PC-3 (cell line): ENCODE measurements at regions not wholly inside any gene's neighbourhood (a gene's known extent, or its start where the extent isn't known, plus 50 kb on each side); places are given as distances from the start of the nearest gene placed in this dataset.

Experiments
- ATAC-seq: fragments of 200-7000 bp; cut with Tn5 transposase; 2 replicates; pipeline ENCODE4 v1.9.1; 2020; ENCODE audit warnings: mild to moderate bottlenecking, moderate library complexity
- BruUV-seq: library from RNA; stranded (reverse); fragments of 400-500 nt; replicated peaks from 2 replicates; lab custom pipeline; 2021; lab: Mats Ljungman, UMichigan
- CTCF ChIA-PET: fragments of 300-600 bp; sonication (Branson Sonifier 250); formaldehyde crosslinking; loops from one replicate; lab custom pipeline; 2022; ENCODE audit warnings: antibody characterized with exemption; lab: Charles Lee
- POLR2A ChIA-PET: fragments of 300-600 bp; sonication (Branson Sonifier 250); formaldehyde crosslinking; loops from one replicate; lab custom pipeline; 2022; ENCODE audit warnings: antibody characterized with exemption; ENCODE audit not compliant: unreplicated experiment; lab: Charles Lee
- DNase-seq: peaks from one replicate; pipeline ENCODE4 v3.0.0-alpha.2; 2015
- H2AFZ ChIP-seq: fragments of 300-600 bp; sonication (generic); 2 replicates; pipeline ENCODE4 v1.6.0; 2016; ENCODE audit warnings: antibody characterized with exemption, low read length
- H3F3A ChIP-seq: fragments of 300-600 bp; sonication (generic); one replicate; pipeline ENCODE4 v1.6.0; 2017; ENCODE audit warnings: antibody characterized with exemption, low read length, control low read depth, mild to moderate bottlenecking; ENCODE audit not compliant: unreplicated experiment
- H3K27ac ChIP-seq: fragments of 300-600 bp; sonication (generic); 2 replicates; pipeline ENCODE4 v1.5.1; 2016; ENCODE audit warnings: mild to moderate bottlenecking, low read length
- H3K27me3 ChIP-seq: fragments of 300-600 bp; sonication (generic); 2 replicates; pipeline ENCODE4 v1.6.1; 2016; ENCODE audit warnings: low read length, mixed read lengths
- H3K36me3 ChIP-seq: fragments of 300-600 bp; sonication (generic); 2 replicates; pipeline ENCODE4 v1.6.1; 2016; ENCODE audit warnings: low read depth, mixed run types, low read length, mixed read lengths
- H3K4me1 ChIP-seq: fragments of 300-600 bp; sonication (generic); 2 replicates; pipeline ENCODE4 v1.5.1; 2016; ENCODE audit warnings: low read length; ENCODE audit not compliant: insufficient read depth
- H3K4me2 ChIP-seq: fragments of 300-600 bp; sonication (generic); 2 replicates; pipeline ENCODE4 v1.6.0; 2016; ENCODE audit warnings: low read length
- H3K4me3 ChIP-seq: fragments of 300-600 bp; sonication (generic); 2 replicates; pipeline ENCODE4 v1.5.1; 2016; ENCODE audit warnings: mild to moderate bottlenecking, low read length, mixed read lengths
- H3K79me2 ChIP-seq: fragments of 300-600 bp; sonication (generic); 2 replicates; pipeline ENCODE4 v1.6.1; 2017; ENCODE audit warnings: low read length, mixed read lengths
- H3K9ac ChIP-seq: fragments of 300-600 bp; sonication (generic); 2 replicates; pipeline ENCODE4 v1.6.0; 2016; ENCODE audit warnings: mild to moderate bottlenecking, low read length
- H3K9me2 ChIP-seq: fragments of 300-600 bp; sonication (generic); replicated peaks from 2 replicates; pipeline ENCODE4 v1.6.1; 2016; ENCODE audit warnings: mixed run types, low read length, mixed read lengths
- H3K9me3 ChIP-seq: fragments of 300-600 bp; sonication (generic); 2 replicates; pipeline ENCODE4 v1.6.1; 2016; ENCODE audit warnings: low read length, mixed read lengths
- H4K20me1 ChIP-seq: fragments of 300-600 bp; sonication (generic); 2 replicates; pipeline ENCODE4 v1.6.1; 2016; ENCODE audit warnings: low read length, mixed read lengths
- EZH2 ChIP-seq: fragments of 300-600 bp; sonication (generic); IDR thresholded peaks from one replicate; pipeline ENCODE4 v1.6.1; 2017; ENCODE audit warnings: antibody characterized with exemption, mild to moderate bottlenecking, low read length; ENCODE audit not compliant: unreplicated experiment
- EZH2phosphoT487 ChIP-seq: fragments of 300-600 bp; sonication (generic); IDR thresholded peaks from 2 replicates; pipeline ENCODE4 v1.6.1; 2018; ENCODE audit warnings: mild to moderate bottlenecking, antibody characterized with exemption, low read length, borderline replicate concordance
- intact Hi-C: fragments of 100-400 bp; cut with micrococcal nuclease; formaldehyde crosslinking; loops from 2 replicates; pipeline ENCODE4 v1.9.0; 2023
- TF ChIP-seq, protein P1 (sequence below): fragments of 300-600 bp; sonication (generic); conservative IDR thresholded peaks from 2 replicates; pipeline ENCODE4 v1.5.1; 2017; ENCODE audit warnings: antibody characterized with exemption, low read depth, mild to moderate bottlenecking, low read length

- Histone ChIP-seq H3K4me1 (no peaks in the 10 kb centered on the region), H3K27me3 (no peaks in the 10 kb centered on the region), H3K79me2 (no peaks in the 10 kb centered on the region), H4K20me1 (no peaks in the 10 kb centered on the region), H3K36me3 (no peaks in the 10 kb centered on the region), H3K9me2 (no peaks in the 10 kb centered on the region), H3F3A (no peaks in the 10 kb centered on the region), H3K4me3 (no peak overlapping the region), H3K4me2 (no peak overlapping the region), H3K9ac (no peak overlapping the region), H3K27ac (no peak overlapping the region), H2AFZ (no peak overlapping the region), H3K9me3 (no peaks in the 10 kb centered on the region)
- POLR2A ChIA-PET, result no interaction called here
- BruUV-seq, result no TSS peak
- DNase-seq (no peak), ATAC-seq (no peak)
- intact Hi-C loops, result no loop called here
- TF ChIP-seq, protein P1, sequence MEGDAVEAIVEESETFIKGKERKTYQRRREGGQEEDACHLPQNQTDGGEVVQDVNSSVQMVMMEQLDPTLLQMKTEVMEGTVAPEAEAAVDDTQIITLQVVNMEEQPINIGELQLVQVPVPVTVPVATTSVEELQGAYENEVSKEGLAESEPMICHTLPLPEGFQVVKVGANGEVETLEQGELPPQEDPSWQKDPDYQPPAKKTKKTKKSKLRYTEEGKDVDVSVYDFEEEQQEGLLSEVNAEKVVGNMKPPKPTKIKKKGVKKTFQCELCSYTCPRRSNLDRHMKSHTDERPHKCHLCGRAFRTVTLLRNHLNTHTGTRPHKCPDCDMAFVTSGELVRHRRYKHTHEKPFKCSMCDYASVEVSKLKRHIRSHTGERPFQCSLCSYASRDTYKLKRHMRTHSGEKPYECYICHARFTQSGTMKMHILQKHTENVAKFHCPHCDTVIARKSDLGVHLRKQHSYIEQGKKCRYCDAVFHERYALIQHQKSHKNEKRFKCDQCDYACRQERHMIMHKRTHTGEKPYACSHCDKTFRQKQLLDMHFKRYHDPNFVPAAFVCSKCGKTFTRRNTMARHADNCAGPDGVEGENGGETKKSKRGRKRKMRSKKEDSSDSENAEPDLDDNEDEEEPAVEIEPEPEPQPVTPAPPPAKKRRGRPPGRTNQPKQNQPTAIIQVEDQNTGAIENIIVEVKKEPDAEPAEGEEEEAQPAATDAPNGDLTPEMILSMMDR, result no peak
- TF ChIP-seq EZH2phosphoT487 (no peak), EZH2 (no peak)
- CTCF ChIA-PET, result no interaction called here
Observed at GRCh38 chr3:64460877-64461276, 226.9 kb downstream of the ADAMTS9 start.

DNA sequence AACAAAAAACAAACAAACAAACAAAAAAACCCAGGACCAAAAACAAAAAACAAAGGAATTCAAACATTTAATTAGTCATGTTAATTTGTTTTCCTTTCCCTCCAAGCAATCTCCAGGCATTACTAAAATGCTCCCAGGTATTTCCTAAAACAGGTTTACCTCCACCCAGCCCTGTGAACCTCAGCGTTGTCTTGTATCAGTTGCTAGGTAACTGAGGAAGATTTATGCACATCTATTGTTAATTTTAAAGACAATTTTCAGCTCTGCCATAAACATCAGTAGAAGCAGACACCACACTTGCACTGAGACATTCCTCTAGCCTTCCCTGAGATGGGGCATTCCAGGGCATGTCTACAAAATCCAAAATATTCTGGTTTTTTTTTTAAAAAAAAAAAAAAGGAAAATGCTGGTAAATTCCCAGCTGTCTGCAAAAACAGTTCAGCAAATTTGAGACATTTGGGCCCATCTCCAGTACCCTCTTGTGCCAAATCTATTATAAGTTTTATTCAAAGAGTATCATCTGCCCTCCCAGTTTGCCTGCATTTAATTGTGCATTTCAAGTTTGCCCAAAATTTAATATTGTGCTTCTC, 227.6 kb downstream of the ADAMTS9 start:
- no peaks in the 10 kb centered on the region for H4K20me1 ChIP-seq
- POLR2A ChIA-PET, result no interaction called here
- H3K79me2 ChIP-seq, result no peaks in the 10 kb centered on the region
- H3K9me2 ChIP-seq, result no peaks in the 10 kb centered on the region
- no peaks in the 10 kb centered on the region for H3K27me3 ChIP-seq
- H3F3A ChIP-seq, result no peaks in the 10 kb centered on the region
- H2AFZ ChIP-seq, result no peak overlapping the region
- no peak overlapping the region for H3K4me2 ChIP-seq
- no peaks in the 10 kb centered on the region for H3K4me1 ChIP-seq
- no peak for ATAC-seq
- H3K9ac ChIP-seq, result no peak overlapping the region
- H3K27ac ChIP-seq, result no peak overlapping the region
- intact Hi-C loops, result no loop called here
- DNase-seq, result no peak
- H3K4me3 ChIP-seq, result no peak overlapping the region
- no peaks in the 10 kb centered on the region for H3K9me3 ChIP-seq
- CTCF ChIA-PET, result no interaction called here
- no peaks in the 10 kb centered on the region for H3K36me3 ChIP-seq
- TF ChIP-seq EZH2phosphoT487 (no peak), EZH2 (no peak)
- TF ChIP-seq, protein P1, result no peak
- BruUV-seq, result no TSS peak

GRCh38 chr3:64459711-64460110, 228.1 kb downstream of the ADAMTS9 start:
- no peaks in the 10 kb centered on the region for H3F3A ChIP-seq
- H3K36me3 ChIP-seq, result no peaks in the 10 kb centered on the region
- no peak overlapping the region for H2AFZ ChIP-seq
- no peaks in the 10 kb centered on the region for H4K20me1 ChIP-seq
- H3K4me3 ChIP-seq, result no peak overlapping the region
- no peaks in the 10 kb centered on the region for H3K9me2 ChIP-seq
- intact Hi-C loops, result no loop called here
- no peak overlapping the region for H3K9ac ChIP-seq
- ChIA-PET POLR2A (no interaction called here), CTCF (no interaction called here)
- ATAC-seq (no peak), DNase-seq (no peak)
- H3K9me3 ChIP-seq, result no peaks in the 10 kb centered on the region
- no peak overlapping the region for H3K4me2 ChIP-seq
- no peaks in the 10 kb centered on the region for H3K27me3 ChIP-seq
- no TSS peak for BruUV-seq
- H3K27ac ChIP-seq, result no peak overlapping the region
- H3K79me2 ChIP-seq, result no peaks in the 10 kb centered on the region
- H3K4me1 ChIP-seq, result no peaks in the 10 kb centered on the region
- TF ChIP-seq, protein P1, result no peak
- TF ChIP-seq EZH2 (no peak), EZH2phosphoT487 (no peak)
